Hepatocyte (in vitro differentiated cells): ENCODE measurements at regions not wholly inside any gene's neighbourhood (a gene's known extent, or its start where the extent isn't known, plus 50 kb on each side); places are given as distances from the start of the nearest gene placed in this dataset.

ENCODE experiments used
- DNase-seq: peaks from one replicate; pipeline ENCODE4 v3.0.0-alpha.2; 2016; ENCODE audit warnings: low spot score
- H2AFZ ChIP-seq: fragments of 200-600 bp; sonication (generic); 2 replicates; pipeline ENCODE4 v1.6.0; 2016; ENCODE audit warnings: antibody characterized with exemption, mild to moderate bottlenecking
- H3K27ac ChIP-seq: fragments of 200-600 bp; sonication (generic); 2 replicates; pipeline ENCODE4 v1.5.1; 2016; ENCODE audit warnings: mild to moderate bottlenecking
- H3K27me3 ChIP-seq: fragments of 200-600 bp; sonication (generic); 2 replicates; pipeline ENCODE4 v1.6.1; 2016
- H3K36me3 ChIP-seq: fragments of 200-600 bp; sonication (generic); replicated peaks from 2 replicates; pipeline ENCODE4 v1.5.1; 2016; ENCODE audit warnings: low read depth; ENCODE audit not compliant: insufficient read depth
- H3K4me1 ChIP-seq: fragments of 200-600 bp; sonication (generic); 2 replicates; pipeline ENCODE4 v1.5.1; 2016; ENCODE audit warnings: mild to moderate bottlenecking, moderate library complexity; ENCODE audit not compliant: insufficient read depth
- H3K4me2 ChIP-seq: fragments of 200-600 bp; sonication (generic); 2 replicates; pipeline ENCODE4 v1.6.0; 2016
- H3K4me3 ChIP-seq: fragments of 200-600 bp; sonication (generic); 2 replicates; pipeline ENCODE4 v1.5.1; 2016; ENCODE audit warnings: mild to moderate bottlenecking
- H3K79me2 ChIP-seq: fragments of 200-600 bp; sonication (generic); 2 replicates; pipeline ENCODE4 v1.6.0; 2017; ENCODE audit warnings: mild to moderate bottlenecking
- H3K9me2 ChIP-seq: fragments of 200-600 bp; sonication (generic); replicated peaks from 2 replicates; pipeline ENCODE4 v1.6.0; 2017; ENCODE audit warnings: mild to moderate bottlenecking; ENCODE audit not compliant: insufficient read depth
- H3K9me3 ChIP-seq: fragments of 200-600 bp; sonication (generic); 2 replicates; pipeline ENCODE4 v1.5.1; 2016; ENCODE audit warnings: low read depth, mild to moderate bottlenecking
- H4K20me1 ChIP-seq: fragments of 200-600 bp; sonication (generic); 2 replicates; pipeline ENCODE4 v1.6.0; 2016; ENCODE audit warnings: mild to moderate bottlenecking; ENCODE audit not compliant: insufficient read depth, poor library complexity, severe bottlenecking
- EZH2 ChIP-seq: fragments of 200-600 bp; sonication (generic); IDR thresholded peaks from 2 replicates; pipeline ENCODE4 v1.6.1; 2016; ENCODE audit warnings: antibody characterized with exemption, mild to moderate bottlenecking, borderline replicate concordance
- EZH2phosphoT487 ChIP-seq: fragments of 200-600 bp; sonication (generic); IDR thresholded peaks from one replicate; pipeline ENCODE4 v1.6.1; 2018; ENCODE audit warnings: antibody characterized with exemption, mild to moderate bottlenecking, low read depth, moderate library complexity; ENCODE audit not compliant: unreplicated experiment, severe bottlenecking
- WGBS: methylation state at CpG from one replicate; pipeline ENCODE4 v1.1.6; 2016; ENCODE audit warnings: low lambda C conversion rate; ENCODE audit errors: missing lambda C conversion rate; 5-methylcytosine and 5-hydroxymethylcytosine counted together
- TF ChIP-seq, protein P1 (sequence below): fragments of 200-600 bp; sonication (generic); IDR thresholded peaks from 2 replicates; pipeline ENCODE4 v1.5.1; 2016; ENCODE audit warnings: antibody characterized with exemption, mild to moderate bottlenecking; ENCODE audit not compliant: poor library complexity

DNA sequence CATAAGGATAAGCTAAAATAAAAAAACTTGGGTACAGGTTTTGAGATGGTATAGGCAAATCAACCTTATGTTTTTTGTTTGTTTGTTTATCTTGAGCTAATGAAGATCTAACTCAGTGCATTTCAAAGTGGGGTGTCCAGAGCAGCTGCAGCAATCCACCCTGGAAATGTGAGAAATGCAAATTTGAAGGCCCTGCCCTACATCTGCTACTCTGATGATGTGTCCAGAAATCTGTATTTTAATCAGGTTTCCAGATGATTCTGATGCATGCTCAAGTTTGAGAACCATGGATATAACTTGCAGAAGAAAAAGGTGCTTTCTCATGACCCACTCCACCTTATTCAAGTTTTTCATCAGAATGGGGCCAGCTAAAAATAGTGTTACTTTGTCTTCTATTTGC is 467.0 kb downstream of the NTRK2 start:
- TF ChIP-seq EZH2 (no peak), EZH2phosphoT487 (no peak)
- TF ChIP-seq, protein P1, sequence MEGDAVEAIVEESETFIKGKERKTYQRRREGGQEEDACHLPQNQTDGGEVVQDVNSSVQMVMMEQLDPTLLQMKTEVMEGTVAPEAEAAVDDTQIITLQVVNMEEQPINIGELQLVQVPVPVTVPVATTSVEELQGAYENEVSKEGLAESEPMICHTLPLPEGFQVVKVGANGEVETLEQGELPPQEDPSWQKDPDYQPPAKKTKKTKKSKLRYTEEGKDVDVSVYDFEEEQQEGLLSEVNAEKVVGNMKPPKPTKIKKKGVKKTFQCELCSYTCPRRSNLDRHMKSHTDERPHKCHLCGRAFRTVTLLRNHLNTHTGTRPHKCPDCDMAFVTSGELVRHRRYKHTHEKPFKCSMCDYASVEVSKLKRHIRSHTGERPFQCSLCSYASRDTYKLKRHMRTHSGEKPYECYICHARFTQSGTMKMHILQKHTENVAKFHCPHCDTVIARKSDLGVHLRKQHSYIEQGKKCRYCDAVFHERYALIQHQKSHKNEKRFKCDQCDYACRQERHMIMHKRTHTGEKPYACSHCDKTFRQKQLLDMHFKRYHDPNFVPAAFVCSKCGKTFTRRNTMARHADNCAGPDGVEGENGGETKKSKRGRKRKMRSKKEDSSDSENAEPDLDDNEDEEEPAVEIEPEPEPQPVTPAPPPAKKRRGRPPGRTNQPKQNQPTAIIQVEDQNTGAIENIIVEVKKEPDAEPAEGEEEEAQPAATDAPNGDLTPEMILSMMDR: no peak
- no peaks in the 10 kb centered on the region for H3K27me3 ChIP-seq
- H3K9me3 ChIP-seq: no peaks in the 10 kb centered on the region
- H3K27ac ChIP-seq: no peak overlapping the region
- H3K9me2 ChIP-seq: no peaks in the 10 kb centered on the region
- H3K4me1 ChIP-seq: no peaks in the 10 kb centered on the region
- DNase-seq: no peak
- H3K79me2 ChIP-seq: no peaks in the 10 kb centered on the region
- no peaks in the 10 kb centered on the region for H4K20me1 ChIP-seq
- no peak overlapping the region for H3K4me3 ChIP-seq
- no peaks in the 10 kb centered on the region for H3K36me3 ChIP-seq
- H3K4me2 ChIP-seq: no peak overlapping the region
- H2AFZ ChIP-seq: no peak overlapping the region

DNA sequence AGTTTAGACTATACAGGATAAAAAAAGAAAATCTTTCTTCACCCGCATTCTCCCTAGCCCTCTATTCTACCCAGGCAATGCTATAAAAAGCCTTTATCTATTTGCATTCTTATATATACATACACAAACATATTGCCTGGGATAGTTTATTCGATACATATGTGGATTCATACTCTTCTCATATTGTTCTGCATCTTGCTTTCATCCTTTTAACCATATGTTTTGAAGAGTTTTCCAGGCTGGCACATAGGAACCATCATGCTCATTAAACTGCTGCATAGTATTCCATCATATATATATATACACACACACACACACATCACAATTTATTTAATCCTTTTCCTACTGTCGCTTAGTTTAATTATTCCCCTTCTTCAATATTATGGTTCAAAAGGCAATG is 461.2 kb downstream of the NTRK2 start:
- H3K36me3 ChIP-seq: no peaks in the 10 kb centered on the region
- WGBS: 93% methylated on average over 3 of the region's 3 CpGs
- no peaks in the 10 kb centered on the region for H3K9me2 ChIP-seq

DNA sequence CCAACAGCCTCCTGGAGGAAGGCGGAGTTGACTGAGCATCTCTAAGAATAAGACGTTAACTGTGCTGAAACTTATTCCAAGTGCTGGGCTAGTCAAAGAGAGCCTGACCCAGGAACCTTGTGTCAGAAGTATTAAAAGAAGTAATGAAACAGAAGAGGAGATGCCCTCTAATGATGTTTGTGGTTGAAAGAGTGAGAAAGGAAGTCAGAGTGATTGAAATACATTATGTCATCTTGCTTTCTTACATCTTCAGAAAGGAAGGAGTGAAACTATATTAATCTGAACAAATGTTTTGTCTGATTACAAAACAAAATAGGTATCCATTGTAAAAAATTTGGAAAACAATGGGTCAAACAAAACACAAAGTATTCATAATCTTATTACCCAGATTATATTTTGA is 460.7 kb downstream of the NTRK2 start:
- 87% methylated on average over 2 of the region's 2 CpGs for WGBS
- H3K9me3 ChIP-seq: no peaks in the 10 kb centered on the region

More for the DNA sequence above, 461.2 kb downstream of the NTRK2 start:
- Histone ChIP-seq H2AFZ (no peak overlapping the region), H4K20me1 (no peaks in the 10 kb centered on the region), H3K4me1 (no peaks in the 10 kb centered on the region), H3K4me2 (no peak overlapping the region), H3K9me3 (no peaks in the 10 kb centered on the region), H3K4me3 (no peak overlapping the region), H3K27me3 (no peaks in the 10 kb centered on the region), H3K79me2 (no peaks in the 10 kb centered on the region), H3K27ac (no peak overlapping the region)
- TF ChIP-seq EZH2phosphoT487: no peak
- no peak for TF ChIP-seq EZH2
- no peak for DNase-seq

DNA sequence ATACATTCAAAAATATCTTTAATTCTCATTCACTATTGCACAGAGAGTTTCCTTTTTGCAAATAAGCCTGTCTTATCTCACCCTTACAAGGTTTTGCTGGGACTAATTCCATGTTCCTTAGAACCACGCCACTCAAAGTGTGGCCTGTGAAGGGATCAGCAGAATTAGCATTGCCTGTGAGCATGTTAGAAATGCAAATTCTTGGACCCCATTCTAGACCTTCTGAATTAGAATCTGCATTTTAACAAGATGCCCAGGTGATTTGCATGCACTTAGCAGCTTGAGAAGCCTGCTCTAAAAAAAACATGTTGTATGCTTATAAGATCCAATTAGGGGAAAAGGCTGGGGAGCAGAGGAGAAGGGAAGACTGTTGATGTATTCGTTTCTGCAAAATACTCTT is 460.0 kb downstream of the NTRK2 start:
- no peaks in the 10 kb centered on the region for H4K20me1 ChIP-seq
- H3K36me3 ChIP-seq: no peaks in the 10 kb centered on the region
- H3K9me3 ChIP-seq: no peaks in the 10 kb centered on the region
- no peak overlapping the region for H2AFZ ChIP-seq
- no peak overlapping the region for H3K4me2 ChIP-seq
- TF ChIP-seq, protein P1: no peak
- TF ChIP-seq EZH2: no peak
- no peak for TF ChIP-seq EZH2phosphoT487
- 76% methylated on average over 2 of the region's 2 CpGs for WGBS
- no peaks in the 10 kb centered on the region for H3K27me3 ChIP-seq
- H3K4me3 ChIP-seq: no peak overlapping the region
- H3K79me2 ChIP-seq: no peaks in the 10 kb centered on the region
- no peaks in the 10 kb centered on the region for H3K9me2 ChIP-seq
- no peak overlapping the region for H3K27ac ChIP-seq
- no peaks in the 10 kb centered on the region for H3K4me1 ChIP-seq
- DNase-seq: no peak

More for the DNA sequence above, 460.7 kb downstream of the NTRK2 start:
- H3K36me3 ChIP-seq: no peaks in the 10 kb centered on the region
- H3K4me1 ChIP-seq: no peaks in the 10 kb centered on the region
- H3K27me3 ChIP-seq: no peaks in the 10 kb centered on the region
- TF ChIP-seq EZH2: no peak
- TF ChIP-seq EZH2phosphoT487: no peak
- TF ChIP-seq, protein P1: no peak
- H3K4me2 ChIP-seq: no peak overlapping the region
- no peaks in the 10 kb centered on the region for H3K79me2 ChIP-seq
- H3K27ac ChIP-seq: no peak overlapping the region
- DNase-seq: no peak
- H2AFZ ChIP-seq: no peak overlapping the region
- H3K9me2 ChIP-seq: no peaks in the 10 kb centered on the region
- no peaks in the 10 kb centered on the region for H4K20me1 ChIP-seq
- no peak overlapping the region for H3K4me3 ChIP-seq
